ENCODE measurements at regions not wholly inside any gene's neighbourhood (a gene's known extent, or its start where the extent isn't known, plus 50 kb on each side); places are given as distances from the start of the nearest gene placed in this dataset.

DNA sequence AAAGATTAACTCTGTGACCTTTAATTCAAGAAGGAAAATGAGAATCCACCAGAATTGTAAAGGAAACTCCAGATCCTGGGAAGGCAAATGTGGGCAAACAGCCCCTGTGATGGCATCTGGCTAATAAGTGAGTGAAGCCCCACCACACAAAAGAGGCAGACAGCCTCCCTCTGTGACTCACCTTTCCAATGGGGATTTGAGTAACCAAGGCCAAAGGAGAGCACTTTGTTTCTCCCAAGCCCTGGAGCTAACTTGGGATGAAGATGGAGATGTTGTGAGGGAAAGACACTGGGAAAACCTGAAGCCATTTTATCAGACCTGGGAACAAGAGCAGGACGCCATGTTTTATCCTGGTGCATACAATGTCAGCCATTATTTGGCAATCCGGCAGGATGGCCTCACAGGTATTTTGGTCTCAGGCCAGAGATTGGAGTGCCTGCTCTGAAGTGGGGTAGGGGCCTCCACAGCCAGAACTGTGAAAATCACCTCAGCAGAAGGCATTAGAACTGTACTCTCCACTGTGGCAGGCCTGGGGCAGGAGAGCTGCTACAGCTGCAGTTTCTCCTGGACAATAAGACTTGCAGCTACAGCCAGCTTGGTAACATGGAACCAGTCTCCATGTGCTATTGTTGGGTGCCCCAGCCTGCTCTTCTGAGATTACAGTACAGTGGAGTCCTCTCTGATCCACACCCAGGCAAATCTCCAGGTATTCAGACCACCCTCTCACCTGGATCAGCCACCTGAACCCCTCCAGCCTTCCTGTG lies 96.6 kb upstream of the PCED1B start:
- TF ChIP-seq ZBTB1 (CRISPR knock-in tag; IDR thresholded peaks at IDR 0.05; ENCODE audit: borderline replicate concordance): no peak
- TF ChIP-seq, protein P1, sequence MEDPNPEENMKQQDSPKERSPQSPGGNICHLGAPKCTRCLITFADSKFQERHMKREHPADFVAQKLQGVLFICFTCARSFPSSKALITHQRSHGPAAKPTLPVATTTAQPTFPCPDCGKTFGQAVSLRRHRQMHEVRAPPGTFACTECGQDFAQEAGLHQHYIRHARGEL (CRISPR knock-in tag; IDR thresholded peaks at IDR 0.05): no peak
- no peak for TF ChIP-seq BRD4 (CRISPR knock-in tag; IDR thresholded peaks at IDR 0.05)
- TF ChIP-seq ZIK1 (CRISPR knock-in tag; IDR thresholded peaks at IDR 0.05; ENCODE audit: borderline replicate concordance, low read depth): no peak

All from HepG2 (cell line).